ENCODE measurements at regions not wholly inside any gene's neighbourhood (a gene's known extent, or its start where the extent isn't known, plus 50 kb on each side); places are given as distances from the start of the nearest gene placed in this dataset.
"Not testable (repeated sequence)": the region's sequence is repeated elsewhere in the genome, so short reads cannot be mapped to it uniquely, and the experiment has no call there.

GRCh38 chr4:141356963-141357335 is 136.3 kb downstream of the ZNF330 start:
- Histone ChIP-seq H2AFZ (ENCODE audit: low read depth, low read length) (no peak overlapping the region), H3K4me2 (ENCODE audit: insufficient read depth, low read length) (no peak overlapping the region), H3K27me3 (ENCODE audit: control insufficient read depth in 2 of 2, insufficient read depth in 2 of 2, low read length in 2 of 2) (no peaks in the 10 kb centered on the region), H4K20me1 (replicated peaks; ENCODE audit: control insufficient read depth, insufficient read depth, low read length) (no peaks in the 10 kb centered on the region), H3K4me3 (no peak overlapping the region), H3K9me3 (replicated peaks; ENCODE audit: control insufficient read depth, insufficient read depth, low read depth, low read length) (no peaks in the 10 kb centered on the region), H3K9ac (ENCODE audit: insufficient read depth in 1 of 2, low read depth in 2 of 2, low read length in 2 of 2) (no peak overlapping the region), H3K27ac (ENCODE audit: extremely low read depth, low read depth, low read length) (no peak overlapping the region), H3K4me1 (replicated peaks in 1 of 2; ENCODE audit: control insufficient read depth in 2 of 2, insufficient read depth in 2 of 2, low read length in 2 of 2) (peaks cover 0 to 8% of the 10 kb centered on the region in 2 experiments; a peak in 1 of 5 replicates), H3K36me3 (ENCODE audit: control insufficient read depth, insufficient read depth, low read length) (no peaks in the 10 kb centered on the region), H3K9me1 (ENCODE audit: control insufficient read depth, insufficient read depth, low read length) (no peaks in the 10 kb centered on the region), H3K79me2 (ENCODE audit: control insufficient read depth, insufficient read depth, low read length) (no peaks in the 10 kb centered on the region)
- intact Hi-C loops (cut with micrococcal nuclease) (no loop called here), in situ Hi-C loops (cut with MboI) (no loop called here)
- TF ChIP-seq ZNF57 (CRISPR knock-in tag; IDR thresholded peaks at IDR 0.05) (no peak), SMARCA4 (IDR thresholded peaks at IDR 0.05) (no peak), HNRNPLL (IDR thresholded peaks at IDR 0.05; ENCODE audit: low read depth, low read length, poor library complexity, severe bottlenecking) (no peak), ZNF717 (CRISPR knock-in tag; IDR thresholded peaks at IDR 0.05) (no peak), NR4A1 (CRISPR knock-in tag; IDR thresholded peaks at IDR 0.05) (no peak), NR4A1 (tag; IDR thresholded peaks at IDR 0.05) (no peak), PURB (CRISPR knock-in tag; IDR thresholded peaks at IDR 0.05; ENCODE audit: low read depth) (no peak), NEUROD1 (IDR thresholded peaks at IDR 0.05; ENCODE audit: borderline replicate concordance, low read depth, low read length, partially characterized antibody) (no peak)
- FAIRE-seq (no peak), ATAC-seq (no peak), DNase-seq (ENCODE audit: extremely low read depth in 1 of 4, low spot score in 3 of 4) (no peak)
- POLR2A ChIA-PET, result no interaction called here
- BruUV-seq (replicated peaks), result no TSS peak
- CTCF ChIA-PET (ENCODE audit: low intra/inter-chr PET ratio), result no interaction called here

- H3K27me3 ChIP-seq (ENCODE audit: control insufficient read depth in 2 of 2, insufficient read depth in 2 of 2, low read length in 2 of 2); H3K4me1 ChIP-seq (replicated peaks in 1 of 2; ENCODE audit: control insufficient read depth in 2 of 2, insufficient read depth in 2 of 2, low read length in 2 of 2); ATAC-seq; H3K4me3 ChIP-seq; FAIRE-seq; H3K9ac ChIP-seq (ENCODE audit: insufficient read depth in 1 of 2, low read depth in 2 of 2, low read length in 2 of 2); DNase-seq (ENCODE audit: extremely low read depth in 1 of 4, low spot score in 3 of 4); H3K9me3 ChIP-seq (replicated peaks; ENCODE audit: control insufficient read depth, insufficient read depth, low read depth, low read length); H2AFZ ChIP-seq (ENCODE audit: low read depth, low read length); H3K36me3 ChIP-seq (ENCODE audit: control insufficient read depth, insufficient read depth, low read length); intact Hi-C loops (cut with micrococcal nuclease); CTCF ChIA-PET (ENCODE audit: low intra/inter-chr PET ratio); H3K79me2 ChIP-seq (ENCODE audit: control insufficient read depth, insufficient read depth, low read length); H3K4me2 ChIP-seq (ENCODE audit: insufficient read depth, low read length); BruUV-seq (replicated peaks); H3K27ac ChIP-seq (ENCODE audit: extremely low read depth, low read depth, low read length); H4K20me1 ChIP-seq (replicated peaks; ENCODE audit: control insufficient read depth, insufficient read depth, low read length); in situ Hi-C loops (cut with MboI); H3K9me1 ChIP-seq (ENCODE audit: control insufficient read depth, insufficient read depth, low read length); POLR2A ChIA-PET: not testable (repeated sequence)
- 0% methylated on average over 1 of the region's 3 CpGs for WGBS (ENCODE audit: insufficient coverage, low coverage, missing lambda C conversion rate)
Observed at GRCh38 chr4:141368241-141368640, 147.5 kb downstream of the ZNF330 start.
